HG02970 (cell line): ENCODE measurements at regions not wholly inside any gene's neighbourhood (a gene's known extent, or its start where the extent isn't known, plus 50 kb on each side); places are given as distances from the start of the nearest gene placed in this dataset.

Experiments
- ATAC-seq: cut with Tn5 transposase; IDR thresholded peaks from one replicate; pipeline ENCODE4 v1.9.1; 2021; ENCODE audit warnings: mild to moderate bottlenecking, moderate library complexity, moderate number of reproducible peaks; ENCODE audit not compliant: unreplicated experiment, low FRiP score

DNA sequence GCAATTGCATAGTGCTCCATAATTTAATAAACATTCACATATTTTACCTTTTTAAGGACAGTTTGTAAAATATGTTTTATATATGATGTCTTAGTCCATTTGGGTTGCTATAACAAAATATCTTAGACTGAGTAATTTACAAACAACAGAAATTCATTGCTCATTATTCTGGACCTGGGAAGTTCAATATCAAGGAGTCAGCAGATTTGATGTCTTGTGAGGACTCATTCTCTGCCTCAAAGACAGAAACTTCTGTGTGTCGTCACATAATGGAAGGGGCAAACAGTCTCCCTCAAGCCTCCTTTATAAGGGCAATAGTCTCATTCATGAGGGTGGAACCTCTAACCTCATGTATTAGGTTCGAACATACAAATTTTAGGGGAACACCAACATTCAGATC, 455.9 kb downstream of the TAF11L14 start:
- ATAC-seq = no peak

GRCh38 chr5:18091142-18091541, 456.9 kb downstream of the TAF11L14 start:
- ATAC-seq = no peak

DNA sequence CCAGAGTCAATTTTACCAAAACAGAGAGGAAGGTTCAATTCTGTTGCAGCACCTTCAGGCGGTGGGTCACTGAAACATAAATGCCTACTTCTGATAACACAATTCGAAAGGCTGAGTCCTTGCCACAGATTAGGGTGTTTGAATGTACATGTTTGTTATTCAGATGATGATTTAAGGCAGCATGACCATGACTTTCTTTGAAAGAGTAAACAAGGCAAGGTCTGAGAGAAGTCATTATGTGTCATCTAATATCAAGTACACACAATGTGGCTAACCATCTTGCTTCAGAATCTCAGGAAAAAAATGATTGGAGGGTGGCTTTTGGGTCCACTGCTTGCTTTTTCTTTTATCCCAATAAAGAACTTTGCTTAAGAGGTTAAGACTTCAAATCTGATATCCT, 457.5 kb downstream of the TAF11L14 start:
- ATAC-seq = no peak

- ATAC-seq = no peak
Measured at GRCh38 chr5:18095061-18095460, 460.8 kb downstream of the TAF11L14 start.

GRCh38 chr5:18097817-18098216, 463.6 kb downstream of the TAF11L14 start:
- no peak for ATAC-seq

DNA sequence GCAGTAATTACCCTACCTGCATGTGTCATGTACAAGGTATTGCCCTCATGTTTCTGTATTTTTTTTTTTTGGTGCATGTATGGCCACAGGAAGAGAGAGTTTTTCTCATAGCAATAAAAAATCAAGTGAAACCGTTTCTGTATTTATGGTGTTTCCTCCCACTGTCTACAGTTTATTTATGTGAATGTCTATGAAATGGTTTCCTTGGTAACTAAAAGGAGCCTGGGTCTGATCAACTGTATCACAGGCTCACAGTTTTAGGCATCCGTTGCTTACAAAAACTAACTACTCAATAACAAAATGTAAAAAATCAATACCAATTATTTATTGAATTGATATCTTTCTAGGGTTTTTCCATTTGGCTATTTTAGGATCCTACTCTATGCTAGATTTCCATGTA, 464.4 kb downstream of the TAF11L14 start:
- no peak for ATAC-seq

DNA sequence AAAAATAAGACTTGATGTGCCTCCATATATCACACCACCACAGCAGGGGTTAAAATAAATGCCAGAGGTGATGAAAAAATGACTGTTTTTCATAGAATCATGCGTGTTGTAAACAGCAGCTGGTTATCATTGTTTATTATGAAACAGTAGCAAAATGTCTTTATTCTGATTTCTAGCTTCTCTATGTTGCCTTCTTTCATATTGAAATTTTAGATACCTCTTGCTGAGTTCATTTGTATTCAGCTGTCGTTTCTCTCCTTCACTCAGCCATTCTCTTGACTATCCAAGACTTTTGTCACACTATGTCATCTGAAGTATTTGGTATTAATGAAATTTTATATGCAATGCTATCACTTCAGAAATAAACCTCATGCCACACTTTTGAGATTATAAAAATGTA, 465.0 kb downstream of the TAF11L14 start:
- no peak for ATAC-seq

- no peak for ATAC-seq
Measured at GRCh38 chr5:18101532-18101931, 467.3 kb downstream of the TAF11L14 start.

GRCh38 chr5:18102733-18103132, 468.5 kb downstream of the TAF11L14 start:
- ATAC-seq = no peak

- no peak for ATAC-seq
Measured at GRCh38 chr5:18105449-18105848, 471.2 kb downstream of the TAF11L14 start.

DNA sequence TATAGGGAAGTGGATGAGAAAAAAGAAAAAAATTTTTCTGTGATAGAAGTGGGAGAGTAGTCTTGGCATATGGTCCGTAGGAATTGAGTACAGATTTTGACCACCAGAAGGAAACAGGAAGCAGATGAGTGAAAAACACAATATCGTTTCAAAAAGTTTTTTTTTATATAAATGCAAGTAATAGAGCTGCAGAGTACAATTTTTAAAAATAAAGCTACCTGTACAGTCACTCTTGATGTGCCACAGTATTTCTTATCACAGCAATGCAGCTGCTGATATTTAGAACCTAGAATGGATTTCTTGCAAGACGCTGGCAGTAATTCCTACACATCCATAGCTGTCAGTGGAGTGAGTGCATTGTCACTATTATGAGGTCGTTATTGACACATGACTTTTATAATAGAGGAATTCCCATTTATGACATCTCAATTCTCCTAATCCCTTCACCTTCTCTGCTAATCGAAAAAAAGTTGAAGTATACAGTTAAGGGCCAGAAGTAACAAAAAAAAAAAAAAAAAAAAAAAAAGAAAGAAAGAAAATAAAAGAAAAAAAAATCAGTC, 477.7 kb downstream of the TAF11L14 start:
- ATAC-seq = no peak

DNA sequence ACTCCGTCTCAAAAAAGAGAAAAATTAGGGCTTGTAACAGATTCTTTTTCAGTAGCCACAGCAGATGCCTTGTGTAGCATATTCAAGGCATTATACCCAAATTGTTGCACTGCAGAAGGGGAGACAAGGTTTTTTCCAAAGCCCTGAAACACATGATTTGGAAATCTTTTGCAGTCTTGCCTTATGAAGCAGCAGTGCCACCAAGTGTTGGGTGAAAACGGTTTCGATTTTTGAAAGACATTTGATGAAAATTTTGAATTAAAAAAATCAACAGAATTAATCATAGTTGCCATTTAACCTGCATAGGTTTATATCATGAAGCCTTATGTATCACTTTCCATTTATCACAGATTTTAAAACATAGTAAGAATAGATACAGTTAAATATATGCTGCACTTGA, 479.5 kb downstream of the TAF11L14 start:
- no peak for ATAC-seq

- ATAC-seq = no peak
Measured at GRCh38 chr5:18114151-18114757, 480.0 kb downstream of the TAF11L14 start.

- no peak for ATAC-seq
Measured at GRCh38 chr5:18117968-18118367, 483.7 kb downstream of the TAF11L14 start.

- no peak for ATAC-seq
Measured at GRCh38 chr5:18119156-18119785, 485.0 kb downstream of the TAF11L14 start.

DNA sequence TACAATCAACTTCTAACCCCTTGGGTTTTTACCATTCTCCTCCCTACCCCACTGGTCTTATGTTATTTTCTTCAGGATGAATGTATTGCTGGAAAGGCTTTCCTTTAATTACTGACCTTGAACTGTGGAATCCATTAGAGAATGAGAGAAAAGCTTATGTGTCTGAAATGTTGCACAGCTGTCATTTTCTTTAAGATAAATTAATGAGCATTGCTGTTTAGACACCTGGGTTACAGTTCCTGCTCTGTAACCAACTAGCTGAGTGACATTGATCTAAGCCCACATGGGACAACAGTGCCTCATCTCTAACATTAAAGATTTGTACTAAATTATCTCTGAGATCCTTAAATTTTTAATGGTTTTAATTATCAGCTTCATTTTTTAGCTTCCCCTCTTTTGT, 507.0 kb downstream of the TAF11L14 start:
- no peak for ATAC-seq

DNA sequence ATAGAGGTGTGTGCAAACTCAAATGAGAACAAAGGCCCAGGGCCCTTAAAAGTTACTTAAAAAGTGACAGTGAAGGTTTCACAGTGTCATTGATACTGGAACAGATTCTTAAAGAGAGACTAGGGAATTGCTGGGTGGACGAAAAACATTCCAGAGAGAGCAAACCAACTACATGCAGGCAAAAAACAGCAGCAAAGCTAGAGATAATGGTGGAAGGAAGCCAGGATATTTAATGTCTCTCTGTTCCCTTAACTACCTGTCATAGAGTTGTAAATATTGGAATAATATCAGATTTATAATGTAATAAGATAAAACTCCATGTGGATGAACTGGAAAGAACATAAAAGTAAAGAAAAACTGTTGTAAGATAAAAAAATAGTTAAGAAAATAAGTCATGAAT, 508.6 kb downstream of the TAF11L14 start:
- ATAC-seq = no peak

GRCh38 chr5:18152671-18153070, 518.4 kb downstream of the TAF11L14 start:
- ATAC-seq = no peak

GRCh38 chr5:18158166-18158565, 523.9 kb downstream of the TAF11L14 start:
- ATAC-seq = no peak

GRCh38 chr5:18159331-18159730, 525.1 kb downstream of the TAF11L14 start:
- no peak for ATAC-seq

GRCh38 chr5:18171684-18172083, 537.4 kb downstream of the TAF11L14 start:
- no peak for ATAC-seq

- ATAC-seq = no peak
Measured at GRCh38 chr5:18179579-18179978, 545.3 kb downstream of the TAF11L14 start.
